Fibroblast of mammary gland (primary cell): ENCODE measurements at regions not wholly inside any gene's neighbourhood (a gene's known extent, or its start where the extent isn't known, plus 50 kb on each side); places are given as distances from the start of the nearest gene placed in this dataset.

Experiments used
- DNase-seq: peaks from one replicate; pipeline ENCODE4 v3.0.0-alpha.2; 2010; ENCODE audit warnings: low read depth
- H3K4me3 ChIP-seq: 2 replicates; pipeline ENCODE4 v1.5.1; 2011; ENCODE audit warnings: low read depth, mild to moderate bottlenecking, low read length, moderate library complexity; ENCODE audit not compliant: control insufficient read depth
- CTCF ChIP-seq: conservative IDR thresholded peaks from 2 replicates; pipeline ENCODE4 v1.5.1; 2011; ENCODE audit warnings: low read depth, low read length, inconsistent platforms; ENCODE audit not compliant: control insufficient read depth, insufficient read depth

DNA sequence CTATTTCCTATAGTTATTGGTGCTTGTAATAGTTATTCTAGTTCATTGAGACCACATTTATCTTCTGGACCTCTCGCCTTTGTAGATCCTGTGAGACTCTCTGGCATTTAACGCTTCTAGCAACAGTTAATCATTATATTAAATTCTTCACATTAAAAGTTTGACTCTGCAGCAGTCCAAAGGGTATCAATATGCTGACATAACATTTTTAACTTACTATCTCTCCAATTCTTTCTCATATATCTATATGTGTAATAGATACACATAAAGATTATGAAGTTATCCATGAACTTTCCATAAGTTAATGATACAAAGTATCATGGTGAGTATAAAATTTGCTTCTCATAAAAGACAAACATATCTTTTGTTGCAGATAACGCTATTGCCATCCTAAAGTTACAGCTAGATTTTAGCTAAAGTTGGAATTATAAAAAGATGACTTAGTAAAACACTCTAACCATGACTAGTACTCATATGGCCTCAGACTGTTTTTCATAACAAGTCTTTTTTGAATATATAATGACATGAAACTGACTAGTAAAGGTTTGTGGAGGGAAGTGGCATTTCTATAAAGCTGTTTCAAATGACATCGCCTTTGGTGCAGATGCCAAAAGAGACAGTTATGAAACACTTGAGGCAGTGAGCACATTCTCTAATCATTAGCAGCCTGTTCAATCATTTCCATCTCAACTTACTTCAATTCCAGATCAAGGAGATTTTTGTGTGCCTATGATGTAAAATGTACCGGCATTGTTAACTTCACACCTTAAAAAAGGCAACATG is 379.3 kb upstream of the CBLB start:
- no peak overlapping the region for H3K4me3 ChIP-seq
- DNase-seq = peak; percentile 68
- no peak for TF ChIP-seq CTCF

- no peak for TF ChIP-seq CTCF
- H3K4me3 ChIP-seq = no peak overlapping the region
- peak; percentile 82 for DNase-seq
Measured at GRCh38 chr3:106249159-106249558, 380.3 kb upstream of the CBLB start.

DNA sequence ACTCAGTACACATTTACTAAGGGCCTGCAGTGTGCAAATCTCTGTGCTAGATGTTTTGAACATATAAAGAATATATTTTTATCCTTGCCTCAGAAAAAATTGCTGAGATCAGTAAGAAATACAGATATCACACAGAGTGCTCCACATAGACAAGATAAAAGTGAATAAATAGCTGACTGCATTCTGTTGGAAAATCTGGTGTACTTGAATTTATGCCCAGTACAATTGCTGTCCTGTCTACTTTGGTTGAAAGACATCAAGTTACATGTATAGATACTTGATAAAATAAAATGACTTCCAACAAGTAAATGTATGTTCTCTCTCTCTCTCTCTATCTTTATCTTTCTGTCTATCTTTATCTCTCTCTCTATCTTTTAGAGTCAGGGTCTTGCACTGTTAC is 381.2 kb upstream of the CBLB start:
- DNase-seq = no peak
- TF ChIP-seq CTCF = no peak

DNA sequence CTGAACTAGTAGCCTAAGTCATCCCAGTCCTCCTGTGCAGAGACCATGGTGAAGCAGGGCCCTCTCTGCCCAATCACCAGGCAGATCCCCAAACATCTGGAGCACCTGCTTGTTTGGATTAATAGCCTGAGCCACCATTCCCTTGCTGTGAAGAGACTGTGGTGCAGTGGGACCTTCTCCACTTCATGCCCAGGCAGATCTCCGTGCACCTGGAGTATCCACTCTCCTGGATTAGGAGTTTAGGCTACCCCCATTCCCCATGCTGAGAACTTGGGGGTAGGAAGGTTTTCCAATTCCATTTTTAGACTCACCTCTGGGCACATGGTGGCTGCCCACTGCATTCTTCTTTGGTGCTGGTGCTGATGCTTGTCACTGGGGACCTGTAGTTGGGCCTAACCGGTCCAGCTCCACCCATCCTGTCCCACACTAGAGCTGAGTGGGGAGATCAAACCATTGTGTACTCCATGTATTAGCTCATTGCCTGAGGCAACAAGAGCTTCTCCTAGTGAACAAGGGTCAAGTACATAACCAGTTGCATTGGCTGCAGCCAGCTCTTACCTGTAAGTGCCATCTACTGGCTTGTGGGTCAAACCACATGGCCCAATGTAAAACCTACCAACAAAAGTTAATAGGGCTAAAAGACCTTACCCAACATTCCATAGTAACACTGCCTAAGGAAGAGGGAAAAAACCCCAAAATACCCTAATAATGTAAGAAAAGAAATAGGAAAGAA is 382.5 kb upstream of the CBLB start:
- H3K4me3 ChIP-seq = no peak overlapping the region
- DNase-seq = peak; percentile 11
- no peak for TF ChIP-seq CTCF

More for the DNA sequence above, 381.2 kb upstream of the CBLB start:
- no peak overlapping the region for H3K4me3 ChIP-seq

DNA sequence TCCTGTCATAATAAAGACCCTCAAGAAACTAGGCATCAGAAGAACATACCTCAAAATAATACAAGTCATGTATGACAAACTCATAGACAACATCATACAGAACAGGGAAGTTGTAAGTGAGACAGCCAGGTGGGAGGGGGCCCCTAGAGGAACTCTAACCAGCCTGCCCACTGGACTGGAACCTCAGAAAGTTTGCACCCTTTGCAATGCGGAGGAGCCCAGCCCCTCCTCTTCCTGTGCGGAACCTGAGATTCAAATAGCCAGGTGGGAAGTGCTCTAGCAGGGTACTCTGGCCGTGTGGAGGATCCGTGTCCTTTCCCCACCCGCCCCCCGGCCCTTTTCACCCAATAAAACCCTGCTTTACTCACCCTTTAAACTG is 387.0 kb upstream of the CBLB start:
- H3K4me3 ChIP-seq = no peak overlapping the region
- TF ChIP-seq CTCF = no peak
- DNase-seq = no peak

- TF ChIP-seq CTCF = no peak
- no peak for DNase-seq
- H3K4me3 ChIP-seq = no peak overlapping the region
Measured at GRCh38 chr3:106256249-106256957, 387.6 kb upstream of the CBLB start.
